C4-2B (cell line): ENCODE measurements at regions not wholly inside any gene's neighbourhood (a gene's known extent, or its start where the extent isn't known, plus 50 kb on each side); places are given as distances from the start of the nearest gene placed in this dataset.

Experiments
- CTCF ChIP-seq: fragments of 450-650 bp; conservative IDR thresholded peaks from 2 replicates; pipeline ENCODE4 v1.5.1; 2017; ENCODE audit warnings: mild to moderate bottlenecking
- ZFX ChIP-seq: fragments of 450-650 bp; IDR thresholded peaks from 2 replicates; pipeline ENCODE4 v1.6.1; 2017

- TF ChIP-seq ZFX (no peak), CTCF (no peak)
These were observed 93.5 kb downstream of the FAM124B start for GRCh38 chr2:224308272-224308911.
